ENCODE measurements at regions not wholly inside any gene's neighbourhood (a gene's known extent, or its start where the extent isn't known, plus 50 kb on each side); places are given as distances from the start of the nearest gene placed in this dataset.

DNA sequence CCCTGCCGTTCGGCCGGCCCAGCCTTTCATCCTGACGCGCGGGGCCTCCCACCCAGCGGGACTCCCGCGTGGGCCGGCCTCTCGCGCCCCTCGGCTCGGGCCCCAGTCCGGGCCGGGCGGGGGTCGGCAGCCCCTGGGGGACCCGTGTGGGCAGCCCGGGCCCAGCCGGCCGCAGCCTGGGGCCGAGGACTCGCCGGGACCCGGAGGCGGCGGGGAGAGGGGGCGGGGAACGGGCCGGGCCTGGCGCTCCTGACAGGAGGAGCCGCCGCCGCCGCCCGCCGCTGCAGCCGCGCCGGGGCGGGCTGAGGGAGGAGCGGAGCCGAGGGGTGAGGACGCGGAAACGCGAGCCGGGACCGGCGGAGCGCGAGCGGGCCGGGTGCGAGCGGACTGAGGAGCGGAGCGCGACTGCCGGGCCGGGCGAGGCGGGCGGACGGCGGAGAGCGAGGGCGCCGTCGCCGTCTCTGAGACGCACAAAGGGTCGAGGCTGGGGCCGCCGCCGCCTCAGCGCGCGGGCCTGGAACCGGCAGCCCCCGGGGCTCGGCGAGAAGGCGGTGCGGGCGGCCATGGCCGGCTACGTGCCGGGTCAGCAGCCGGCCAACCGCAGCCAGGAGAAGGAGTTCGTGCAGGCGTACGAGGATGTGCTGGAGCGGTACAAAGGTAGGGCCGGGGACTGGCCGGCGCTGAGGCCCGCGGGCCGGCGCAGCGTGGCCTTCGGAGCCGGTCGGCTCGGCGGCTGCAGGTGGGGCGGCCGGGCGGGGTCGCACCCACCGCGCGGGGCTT, 79.1 kb downstream of the NDUFS5 start:
- ChIA-PET POLR2A (no interaction called here), CTCF (interaction anchor here (1.8 to 7.0 kb wide), 5 partner anchors 26 to 154 kb away, joined by 9 to 82 read pairs (median 67); no protein-coding TSS in a partner anchor)
- dilution Hi-C loops (cut with MboI; ENCODE audit: extremely low pct_ligation_motif_present, low sequenced_read_pairs) (no loop called here), intact Hi-C loops (cut with micrococcal nuclease) (loop anchor here (5.0 kb wide), 1 partner anchor 292 kb away; no protein-coding TSS in a partner anchor)
- peak; percentile 88 for TF ChIP-seq POLR2AphosphoS5 (IDR thresholded peaks at IDR 0.05; ENCODE audit: insufficient read depth, low read depth, low read length)
- TF ChIP-seq, protein P1, sequence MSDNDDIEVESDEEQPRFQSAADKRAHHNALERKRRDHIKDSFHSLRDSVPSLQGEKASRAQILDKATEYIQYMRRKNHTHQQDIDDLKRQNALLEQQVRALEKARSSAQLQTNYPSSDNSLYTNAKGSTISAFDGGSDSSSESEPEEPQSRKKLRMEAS (IDR thresholded peaks at IDR 0.05; ENCODE audit: insufficient read depth, insufficient read length), result no peak
- TF ChIP-seq JUN (IDR thresholded peaks at IDR 0.05; ENCODE audit: borderline replicate concordance, insufficient read depth, insufficient read length, low read depth), result no peak
- TF ChIP-seq POLR2A (IDR thresholded peaks at IDR 0.05; ENCODE audit: low read depth, low read length), result no peak
- Histone ChIP-seq H3K9ac (replicated peaks; ENCODE audit: extremely low read depth, insufficient read depth, low read length) (peak overlapping the region; percentile 81), H2AFZ (ENCODE audit: low read depth, low read length) (peak overlapping the region; percentile 20), H3K36me3 (ENCODE audit: control insufficient read depth in 2 of 2, extremely low read depth in 1 of 2, insufficient read depth in 2 of 2, low read length in 2 of 2) (no peaks in the 10 kb centered on the region), H4K20me1 (replicated peaks; ENCODE audit: control insufficient read depth, extremely low read depth, insufficient read depth, low read length) (no peaks in the 10 kb centered on the region), H3K4me2 (ENCODE audit: insufficient read depth, low read length) (peak overlapping the region; percentile 85), H3K4me1 (ENCODE audit: control insufficient read depth, extremely low read depth, insufficient read depth, low read length) (peaks cover 53% of the 10 kb centered on the region), H3K27me3 (ENCODE audit: control insufficient read depth in 2 of 2, insufficient read depth in 2 of 2, low read length in 2 of 2) (no peaks in the 10 kb centered on the region), H3K27ac (ENCODE audit: insufficient read depth, low read depth, low read length) (peak overlapping the region; percentile 82), H3K79me2 (ENCODE audit: control insufficient read depth, insufficient read depth, low read length) (peaks cover 67% of the 10 kb centered on the region), H3K4me3 (replicated peaks in 1 of 3; ENCODE audit: insufficient read depth in 1 of 3, low read depth in 1 of 3, low read length in 3 of 3) (peak overlapping the region; percentile 70 to 79 (median 77)), H3K9me1 (replicated peaks; ENCODE audit: control insufficient read depth, extremely low read depth, insufficient read depth, low read length) (no peaks in the 10 kb centered on the region), H3K9me3 (replicated peaks; ENCODE audit: control insufficient read depth, insufficient read depth, low read length) (no peaks in the 10 kb centered on the region)
- DNase-seq (ENCODE audit: low read depth, low spot score), result peak; percentile 60
- no peak for FAIRE-seq
- no TSS peak for BruUV-seq (replicated peaks)

Measured in endothelial cell of umbilical vein (primary cell).